ENCODE measurements at regions not wholly inside any gene's neighbourhood (a gene's known extent, or its start where the extent isn't known, plus 50 kb on each side); places are given as distances from the start of the nearest gene placed in this dataset.

- Histone ChIP-seq H3K36me3 (ENCODE audit: control insufficient read depth, insufficient read depth, low read length) (no peaks in the 10 kb centered on the region), H3K27me3 (ENCODE audit: control insufficient read depth, insufficient read depth, low read length) (no peaks in the 10 kb centered on the region), H3K9me3 (ENCODE audit: control insufficient read depth in 2 of 2, low read length in 2 of 2) (peaks cover 0 to 3% of the 10 kb centered on the region in 2 experiments), H3K4me3 (ENCODE audit: low read depth, low read length) (no peak overlapping the region), H3K4me1 (ENCODE audit: control insufficient read depth, insufficient read depth, low read length, poor library complexity, severe bottlenecking) (no peaks in the 10 kb centered on the region), H3K27ac (ENCODE audit: insufficient read depth, low read length, poor library complexity, severe bottlenecking) (no peak overlapping the region)
- Mint-ChIP-seq H3K4me1 (no peaks in the 10 kb centered on the region), H3K4me3 (no peak overlapping the region), H3K36me3 (no peaks in the 10 kb centered on the region), H3K9me3 (peaks cover 1 to 6% (median 3%) of the 10 kb centered on the region in 7 donors), H3K27ac (no peak overlapping the region), H3K27me3 (no peaks in the 10 kb centered on the region)
- ATAC-seq (ENCODE audit: low read depth in 2 of 2) (no peak), DNase-seq (no peak)
Observed at GRCh38 chr7:81098213-81098612, 179.4 kb upstream of the SEMA3C start.

GRCh38 chr7:81094952-81095351 is 176.1 kb upstream of the SEMA3C start:
- Mint-ChIP-seq H3K9me3 (peaks cover 0 to 8% (median 2%) of the 10 kb centered on the region in 7 donors), H3K27ac (no peak overlapping the region), H3K36me3 (no peaks in the 10 kb centered on the region), H3K27me3 (no peaks in the 10 kb centered on the region), H3K4me1 (no peaks in the 10 kb centered on the region), H3K4me3 (no peak overlapping the region)
- no peaks in the 10 kb centered on the region for H3K4me1 ChIP-seq (ENCODE audit: control insufficient read depth, insufficient read depth, low read length, poor library complexity, severe bottlenecking)
- no peak overlapping the region for H3K27ac ChIP-seq (ENCODE audit: insufficient read depth, low read length, poor library complexity, severe bottlenecking)
- no peaks in the 10 kb centered on the region for H3K27me3 ChIP-seq (ENCODE audit: control insufficient read depth, insufficient read depth, low read length)
- no peak overlapping the region for H3K4me3 ChIP-seq (ENCODE audit: low read depth, low read length)
- H3K36me3 ChIP-seq (ENCODE audit: control insufficient read depth, insufficient read depth, low read length): no peaks in the 10 kb centered on the region
- peaks cover 0 to 3% of the 10 kb centered on the region in 2 experiments for H3K9me3 ChIP-seq (ENCODE audit: control insufficient read depth in 2 of 2, low read length in 2 of 2)
- ATAC-seq (ENCODE audit: low read depth in 2 of 2) (no peak), DNase-seq (no peak)

DNA sequence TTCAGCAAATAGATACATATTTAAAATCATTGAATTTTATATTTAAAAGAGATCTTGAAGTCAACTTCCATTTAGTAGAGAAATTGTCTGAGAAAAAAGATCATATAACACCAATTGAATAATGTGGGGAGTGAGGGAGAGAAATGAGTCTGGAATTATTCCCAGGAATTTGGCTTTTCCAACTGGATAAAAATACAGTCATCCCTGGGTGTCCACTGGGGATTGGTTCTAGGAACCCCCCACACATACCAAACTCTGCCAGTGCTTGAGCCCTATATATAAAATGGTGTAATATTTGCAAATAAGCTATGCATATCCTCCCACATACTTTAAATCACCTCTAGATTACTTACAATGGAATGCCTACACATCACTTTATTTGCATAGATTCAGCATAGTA is 162.8 kb upstream of the SEMA3C start:
- H3K9me3 ChIP-seq (ENCODE audit: control insufficient read depth in 2 of 2, low read length in 2 of 2): peaks cover 0 to 7% of the 10 kb centered on the region in 2 experiments
- H3K27ac ChIP-seq (ENCODE audit: insufficient read depth, low read length, poor library complexity, severe bottlenecking): no peak overlapping the region
- no peaks in the 10 kb centered on the region for H3K36me3 ChIP-seq (ENCODE audit: control insufficient read depth, insufficient read depth, low read length)
- no peak overlapping the region for H3K4me3 ChIP-seq (ENCODE audit: low read depth, low read length)
- no peaks in the 10 kb centered on the region for H3K27me3 ChIP-seq (ENCODE audit: control insufficient read depth, insufficient read depth, low read length)
- no peaks in the 10 kb centered on the region for H3K4me1 Mint-ChIP-seq
- H3K4me3 Mint-ChIP-seq: no peak overlapping the region
- H3K4me1 ChIP-seq (ENCODE audit: control insufficient read depth, insufficient read depth, low read length, poor library complexity, severe bottlenecking): no peaks in the 10 kb centered on the region
- peaks cover 0 to 28% (median 8%) of the 10 kb centered on the region in 7 donors for H3K9me3 Mint-ChIP-seq
- no peaks in the 10 kb centered on the region for H3K27me3 Mint-ChIP-seq
- H3K36me3 Mint-ChIP-seq: no peaks in the 10 kb centered on the region
- H3K27ac Mint-ChIP-seq: no peak overlapping the region
- ATAC-seq (ENCODE audit: low read depth in 2 of 2): no peak
- DNase-seq: no peak

- H3K9me3 Mint-ChIP-seq: peaks cover 0 to 25% (median 8%) of the 10 kb centered on the region in 7 donors
- Histone ChIP-seq H3K9me3 (ENCODE audit: control insufficient read depth in 2 of 2, low read length in 2 of 2) (no peaks in the 10 kb centered on the region), H3K36me3 (ENCODE audit: control insufficient read depth, insufficient read depth, low read length) (no peaks in the 10 kb centered on the region), H3K27ac (ENCODE audit: insufficient read depth, low read length, poor library complexity, severe bottlenecking) (no peak overlapping the region), H3K27me3 (ENCODE audit: control insufficient read depth, insufficient read depth, low read length) (no peaks in the 10 kb centered on the region), H3K4me1 (ENCODE audit: control insufficient read depth, insufficient read depth, low read length, poor library complexity, severe bottlenecking) (no peaks in the 10 kb centered on the region), H3K4me3 (ENCODE audit: low read depth, low read length) (no peak overlapping the region)
- no peak overlapping the region for H3K27ac Mint-ChIP-seq
- H3K4me1 Mint-ChIP-seq: no peaks in the 10 kb centered on the region
- H3K36me3 Mint-ChIP-seq: no peaks in the 10 kb centered on the region
- no peak for ATAC-seq (ENCODE audit: low read depth in 2 of 2)
- H3K27me3 Mint-ChIP-seq: no peaks in the 10 kb centered on the region
- no peak for DNase-seq
- no peak overlapping the region for H3K4me3 Mint-ChIP-seq
Observed at GRCh38 chr7:81080553-81080952, 161.7 kb upstream of the SEMA3C start.

DNA sequence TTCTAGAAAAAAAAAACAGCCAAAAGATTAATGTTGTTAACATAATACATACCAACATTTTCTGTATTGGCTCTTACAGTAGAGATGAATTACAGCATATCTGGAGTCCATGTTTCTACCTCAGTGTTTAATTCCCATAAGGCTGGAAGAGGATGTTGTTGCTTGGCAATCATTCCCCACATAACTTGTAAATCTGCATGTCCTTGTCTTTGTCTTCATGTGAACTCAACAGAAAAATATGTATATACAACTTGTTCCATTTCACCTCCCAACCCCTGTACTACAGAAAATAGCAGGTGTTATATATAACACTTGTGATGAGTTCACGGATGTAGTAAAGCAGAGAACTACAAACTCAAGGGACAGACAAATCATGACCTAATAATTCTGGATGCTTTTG is 160.9 kb upstream of the SEMA3C start:
- Mint-ChIP-seq H3K27me3 (no peaks in the 10 kb centered on the region), H3K9me3 (peaks cover 0 to 21% (median 7%) of the 10 kb centered on the region in 7 donors), H3K36me3 (no peaks in the 10 kb centered on the region), H3K4me3 (no peak overlapping the region), H3K4me1 (no peaks in the 10 kb centered on the region), H3K27ac (no peak overlapping the region)
- ATAC-seq (ENCODE audit: low read depth in 2 of 2) (no peak), DNase-seq (no peak)
- H3K9me3 ChIP-seq (ENCODE audit: control insufficient read depth in 2 of 2, low read length in 2 of 2): peaks cover 0 to under 1% of the 10 kb centered on the region in 2 experiments
- no peaks in the 10 kb centered on the region for H3K27me3 ChIP-seq (ENCODE audit: control insufficient read depth, insufficient read depth, low read length)
- H3K36me3 ChIP-seq (ENCODE audit: control insufficient read depth, insufficient read depth, low read length): no peaks in the 10 kb centered on the region
- no peak overlapping the region for H3K4me3 ChIP-seq (ENCODE audit: low read depth, low read length)
- H3K27ac ChIP-seq (ENCODE audit: insufficient read depth, low read length, poor library complexity, severe bottlenecking): no peak overlapping the region
- H3K4me1 ChIP-seq (ENCODE audit: control insufficient read depth, insufficient read depth, low read length, poor library complexity, severe bottlenecking): no peaks in the 10 kb centered on the region

GRCh38 chr7:81075150-81075549 is 156.3 kb upstream of the SEMA3C start:
- H3K4me3 Mint-ChIP-seq: no peak overlapping the region
- H3K4me1 ChIP-seq (ENCODE audit: control insufficient read depth, insufficient read depth, low read length, poor library complexity, severe bottlenecking): no peaks in the 10 kb centered on the region
- ATAC-seq (ENCODE audit: low read depth in 2 of 2) (no peak), DNase-seq (no peak)
- no peak overlapping the region for H3K4me3 ChIP-seq (ENCODE audit: low read depth, low read length)
- peaks cover 0 to 2% of the 10 kb centered on the region in 2 experiments for H3K9me3 ChIP-seq (ENCODE audit: control insufficient read depth in 2 of 2, low read length in 2 of 2)
- H3K27ac ChIP-seq (ENCODE audit: insufficient read depth, low read length, poor library complexity, severe bottlenecking): no peak overlapping the region
- H3K36me3 Mint-ChIP-seq: no peaks in the 10 kb centered on the region
- H3K36me3 ChIP-seq (ENCODE audit: control insufficient read depth, insufficient read depth, low read length): no peaks in the 10 kb centered on the region
- H3K4me1 Mint-ChIP-seq: no peaks in the 10 kb centered on the region
- no peak overlapping the region for H3K27ac Mint-ChIP-seq
- H3K27me3 ChIP-seq (ENCODE audit: control insufficient read depth, insufficient read depth, low read length): no peaks in the 10 kb centered on the region
- H3K27me3 Mint-ChIP-seq: no peaks in the 10 kb centered on the region
- peaks cover 0 to 22% (median 7%) of the 10 kb centered on the region in 7 donors for H3K9me3 Mint-ChIP-seq

- Histone ChIP-seq H3K27me3 (ENCODE audit: control insufficient read depth, insufficient read depth, low read length) (no peaks in the 10 kb centered on the region), H3K36me3 (ENCODE audit: control insufficient read depth, insufficient read depth, low read length) (no peaks in the 10 kb centered on the region), H3K9me3 (ENCODE audit: control insufficient read depth in 2 of 2, low read length in 2 of 2) (peaks cover 0 to 2% of the 10 kb centered on the region in 2 experiments), H3K4me3 (ENCODE audit: low read depth, low read length) (no peak overlapping the region), H3K27ac (ENCODE audit: insufficient read depth, low read length, poor library complexity, severe bottlenecking) (no peak overlapping the region), H3K4me1 (ENCODE audit: control insufficient read depth, insufficient read depth, low read length, poor library complexity, severe bottlenecking) (no peaks in the 10 kb centered on the region)
- Mint-ChIP-seq H3K27me3 (no peaks in the 10 kb centered on the region), H3K4me1 (no peaks in the 10 kb centered on the region), H3K9me3 (peaks cover 0 to 22% (median 7%) of the 10 kb centered on the region in 7 donors), H3K4me3 (no peak overlapping the region), H3K36me3 (no peaks in the 10 kb centered on the region), H3K27ac (no peak overlapping the region)
- ATAC-seq (ENCODE audit: low read depth in 2 of 2): no peak
- DNase-seq: no peak
Observed at GRCh38 chr7:81074406-81074805, 155.6 kb upstream of the SEMA3C start.

DNA sequence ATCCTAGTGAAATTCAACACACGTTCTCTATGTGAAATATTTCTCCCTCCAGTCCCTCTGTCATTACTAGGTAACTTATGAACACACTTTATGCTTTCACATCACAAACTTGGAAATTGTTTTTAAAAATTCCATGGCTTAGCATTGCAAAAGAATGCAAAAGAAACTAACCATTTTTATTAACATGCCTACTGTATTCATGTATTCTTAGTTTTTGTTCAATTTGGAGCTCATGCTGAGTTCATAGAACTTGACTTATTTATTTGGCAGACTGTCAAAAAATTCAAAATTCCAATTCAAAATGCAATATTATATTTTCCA is 155.0 kb upstream of the SEMA3C start:
- no peak for ATAC-seq (ENCODE audit: low read depth in 2 of 2)
- H3K36me3 Mint-ChIP-seq: no peaks in the 10 kb centered on the region
- no peak overlapping the region for H3K4me3 Mint-ChIP-seq

More for the DNA sequence above, 155.0 kb upstream of the SEMA3C start:
- Histone ChIP-seq H3K27ac (ENCODE audit: insufficient read depth, low read length, poor library complexity, severe bottlenecking) (no peak overlapping the region), H3K4me1 (ENCODE audit: control insufficient read depth, insufficient read depth, low read length, poor library complexity, severe bottlenecking) (no peaks in the 10 kb centered on the region), H3K36me3 (ENCODE audit: control insufficient read depth, insufficient read depth, low read length) (no peaks in the 10 kb centered on the region), H3K27me3 (ENCODE audit: control insufficient read depth, insufficient read depth, low read length) (no peaks in the 10 kb centered on the region), H3K4me3 (ENCODE audit: low read depth, low read length) (no peak overlapping the region), H3K9me3 (ENCODE audit: control insufficient read depth in 2 of 2, low read length in 2 of 2) (peaks cover 0 to 2% of the 10 kb centered on the region in 2 experiments)
- DNase-seq: no peak
- Mint-ChIP-seq H3K4me1 (no peaks in the 10 kb centered on the region), H3K9me3 (peaks cover 0 to 22% (median 7%) of the 10 kb centered on the region in 7 donors), H3K27me3 (no peaks in the 10 kb centered on the region), H3K27ac (no peak overlapping the region)

All from CD4-positive, CD25-positive, alpha-beta regulatory T cell (primary cell).